Lung (tissue), 11 donors: ENCODE measurements at regions not wholly inside any gene's neighbourhood (a gene's known extent, or its start where the extent isn't known, plus 50 kb on each side); places are given as distances from the start of the nearest gene placed in this dataset.

Experiments used
- ATAC-seq: fragments of 200-7000 bp; cut with Tn5 transposase; one replicate; pipeline ENCODE4 v1.9.1; 2020; ENCODE audit warnings: moderate number of reproducible peaks; ENCODE audit not compliant: insufficient read depth, low FRiP score
- DNase-seq, 3 donors: peaks; one replicate each; pipeline ENCODE4 v3.0.0-alpha.2; 2013 to 2017
- H3K27ac ChIP-seq, 2 donors: one replicate each; pipeline ENCODE4 v1.5.1; 2013; ENCODE audit warnings: mild to moderate bottlenecking in 2 of 2, moderate library complexity in 2 of 2, control low read depth in 1 of 2, inconsistent platforms in 1 of 2, low read depth in 1 of 2, low read length in 1 of 2
- H3K27me3 ChIP-seq, 3 donors: one replicate each; pipeline ENCODE4 v1.5.1; 2013; ENCODE audit warnings: low read length in 2 of 3; ENCODE audit not compliant: control insufficient read depth in 3 of 3, insufficient read depth in 3 of 3
- H3K36me3 ChIP-seq, 4 donors: one replicate each; pipeline ENCODE4 v1.5.1; 2013; ENCODE audit warnings: low read length in 4 of 4, mild to moderate bottlenecking in 1 of 4, moderate library complexity in 1 of 4; ENCODE audit not compliant: control insufficient read depth in 4 of 4, insufficient read depth in 4 of 4
- H3K4me1 ChIP-seq, 5 donors: one replicate each; pipeline ENCODE4 v1.5.1; 2013; ENCODE audit warnings: low read length in 5 of 5, mild to moderate bottlenecking in 2 of 5, moderate library complexity in 1 of 5; ENCODE audit not compliant: control insufficient read depth in 5 of 5, insufficient read depth in 5 of 5
- H3K4me3 ChIP-seq: one replicate; pipeline ENCODE4 v1.5.1; 2013; ENCODE audit warnings: mild to moderate bottlenecking, control low read depth, moderate library complexity
- H3K9ac ChIP-seq, 2 donors: one replicate each; pipeline ENCODE4 v1.5.1; 2013; ENCODE audit warnings: low read length in 2 of 2, control low read depth in 1 of 2; ENCODE audit not compliant: insufficient read depth in 1 of 2
- H3K9me3 ChIP-seq, 4 donors: one replicate each; pipeline ENCODE4 v1.5.1; 2013; ENCODE audit warnings: low read length in 3 of 4, mild to moderate bottlenecking in 1 of 4, moderate library complexity in 1 of 4; ENCODE audit not compliant: control insufficient read depth in 4 of 4, insufficient read depth in 3 of 4
- CTCF ChIP-seq: IDR thresholded peaks from 2 replicates; pipeline ENCODE4 v1.5.1; 2012; ENCODE audit warnings: mild to moderate bottlenecking; ENCODE audit errors: control extremely low read depth, extremely low read depth
- WGBS, 2 donors: extraction: QIAGEN DNeasy Blood & Tissue Kit; methylation state at CpG; one replicate each; pipeline ENCODE4 v1.1.7; 2013; 5-methylcytosine and 5-hydroxymethylcytosine counted together
- donor health status: control.
- donor health status: control.
- donor health status: Bipolar disorder and iron deficiency.
- donor health status: healthy.
- donor health status: DM: yes; HTN: yes; CAD: no.

GRCh38 chr2:17272652-17273525, 245.4 kb downstream of the RAD51AP2 start:
- Histone ChIP-seq H3K9me3 (peaks cover 0 to 4% (median under 1%) of the 10 kb centered on the region in 4 donors), H3K9ac (no peak overlapping the region), H3K4me3 (no peak overlapping the region), H3K4me1 (no peaks in the 10 kb centered on the region), H3K27me3 (no peaks in the 10 kb centered on the region), H3K36me3 (no peaks in the 10 kb centered on the region), H3K27ac (no peak overlapping the region)
- TF ChIP-seq CTCF: no peak
- ATAC-seq (no peak), DNase-seq (peak in 1 of 3 donors; percentile 10)
- 63 to 67% methylated on average over 8 of the region's 8 CpGs for WGBS, 2 donors

GRCh38 chr2:17272170-17272569, 246.1 kb downstream of the RAD51AP2 start:
- Histone ChIP-seq H3K27ac (no peak overlapping the region), H3K9ac (no peak overlapping the region), H3K4me3 (no peak overlapping the region), H3K36me3 (no peaks in the 10 kb centered on the region), H3K9me3 (peaks cover 0 to 4% (median under 1%) of the 10 kb centered on the region in 4 donors), H3K4me1 (no peaks in the 10 kb centered on the region), H3K27me3 (no peaks in the 10 kb centered on the region)
- DNase-seq (no peak), ATAC-seq (no peak)
- TF ChIP-seq CTCF: no peak
- 81 to 86% methylated on average over 1 of the region's 1 CpG for WGBS, 2 donors

- Histone ChIP-seq H3K27me3 (no peaks in the 10 kb centered on the region), H3K9ac (no peak overlapping the region), H3K4me3 (no peak overlapping the region), H3K36me3 (no peaks in the 10 kb centered on the region), H3K27ac (no peak overlapping the region), H3K9me3 (peaks cover 0 to 2% (median under 1%) of the 10 kb centered on the region in 4 donors), H3K4me1 (no peaks in the 10 kb centered on the region)
- no peak for TF ChIP-seq CTCF
- 92 to 94% methylated on average over 4 of the region's 4 CpGs for WGBS, 2 donors
- no peak for ATAC-seq
- DNase-seq: no peak
Observed at GRCh38 chr2:17271416-17271815, 246.8 kb downstream of the RAD51AP2 start.
